ENCODE measurements at regions not wholly inside any gene's neighbourhood (a gene's known extent, or its start where the extent isn't known, plus 50 kb on each side); places are given as distances from the start of the nearest gene placed in this dataset.
"Not testable (repeated sequence)": the region's sequence is repeated elsewhere in the genome, so short reads cannot be mapped to it uniquely, and the experiment has no call there.

DNA sequence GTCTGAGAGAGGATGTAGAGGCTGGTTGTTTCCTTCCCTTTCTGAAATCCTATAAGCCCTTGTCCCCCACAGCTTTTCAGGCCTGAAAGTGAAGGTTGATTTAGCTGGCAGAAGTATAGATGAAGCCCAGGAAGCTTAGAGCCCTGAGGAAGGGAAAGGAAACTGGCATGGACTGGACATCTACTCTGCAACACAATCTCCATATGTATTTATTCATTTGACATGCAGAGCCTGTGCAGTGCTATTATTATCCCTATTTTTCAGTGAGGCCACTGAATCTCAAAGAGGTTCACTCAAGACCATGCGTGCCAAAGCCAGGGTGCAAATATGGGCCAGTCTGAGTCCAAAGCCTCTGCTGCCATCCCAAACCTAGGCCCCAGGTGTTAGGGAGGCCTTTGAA, 78.5 kb upstream of the KCND3 start:
- H3K4me3 Mint-ChIP-seq: no peak overlapping the region
- DNase-seq (no peak), ATAC-seq (replicated peaks) (no peak)
- H3K9me3 Mint-ChIP-seq: peaks cover 0 to 2% of the 10 kb centered on the region in 2 donors
- peaks cover 2 to 11% of the 10 kb centered on the region in 2 donors for H3K4me1 Mint-ChIP-seq
- no peak overlapping the region for H3K27ac Mint-ChIP-seq
- H3K36me3 Mint-ChIP-seq: no peaks in the 10 kb centered on the region
- H3K27me3 Mint-ChIP-seq: peaks cover 29 to 53% of the 10 kb centered on the region in 2 donors

- no peak for ATAC-seq (replicated peaks)
- Mint-ChIP-seq H3K27ac (no peak overlapping the region), H3K4me1 (no peaks in the 10 kb centered on the region), H3K4me3 (no peak overlapping the region), H3K27me3 (peaks cover 19 to 39% of the 10 kb centered on the region in 2 donors), H3K36me3 (no peaks in the 10 kb centered on the region), H3K9me3 (peaks cover 3 to 4% of the 10 kb centered on the region in 2 donors)
- DNase-seq: no peak
Observed at GRCh38 chr1:112070677-112071076, 81.2 kb upstream of the KCND3 start.

DNA sequence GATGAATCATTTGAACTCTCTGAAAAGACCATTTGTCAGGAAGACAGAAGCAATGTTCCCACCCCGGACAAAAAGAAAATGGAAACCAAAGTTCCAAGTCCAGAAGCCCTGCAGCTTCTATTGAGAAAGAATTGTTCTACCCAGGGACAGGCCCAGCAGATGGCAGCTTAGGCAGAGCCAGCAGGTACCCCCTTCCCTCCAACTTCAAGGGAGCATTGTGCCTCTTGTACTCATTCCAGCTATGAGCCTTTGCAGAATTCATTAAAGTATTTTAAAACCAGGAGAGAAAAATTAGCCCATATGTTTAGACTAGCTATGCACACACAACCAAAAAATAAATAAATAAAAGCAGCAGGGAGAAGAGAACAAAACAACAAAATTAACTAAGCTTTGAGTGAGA, 85.2 kb upstream of the KCND3 start:
- ATAC-seq (replicated peaks): no peak
- DNase-seq: no peak
- H3K27me3 Mint-ChIP-seq: peaks cover 10 to 17% of the 10 kb centered on the region in 2 donors
- H3K27ac Mint-ChIP-seq: no peak overlapping the region
- H3K9me3 Mint-ChIP-seq: peaks cover 5 to 6% of the 10 kb centered on the region in 2 donors
- H3K36me3 Mint-ChIP-seq: no peaks in the 10 kb centered on the region
- no peaks in the 10 kb centered on the region for H3K4me1 Mint-ChIP-seq
- no peak overlapping the region for H3K4me3 Mint-ChIP-seq

GRCh38 chr1:112075566-112075965, 86.1 kb upstream of the KCND3 start:
- Mint-ChIP-seq H3K4me3 (no peak overlapping the region), H3K27me3 (peaks cover 4 to 16% of the 10 kb centered on the region in 2 donors), H3K9me3 (peaks cover 5 to 6% of the 10 kb centered on the region in 2 donors), H3K4me1 (no peaks in the 10 kb centered on the region), H3K36me3 (no peaks in the 10 kb centered on the region), H3K27ac (no peak overlapping the region)
- no peak for DNase-seq
- no peak for ATAC-seq (replicated peaks)

DNA sequence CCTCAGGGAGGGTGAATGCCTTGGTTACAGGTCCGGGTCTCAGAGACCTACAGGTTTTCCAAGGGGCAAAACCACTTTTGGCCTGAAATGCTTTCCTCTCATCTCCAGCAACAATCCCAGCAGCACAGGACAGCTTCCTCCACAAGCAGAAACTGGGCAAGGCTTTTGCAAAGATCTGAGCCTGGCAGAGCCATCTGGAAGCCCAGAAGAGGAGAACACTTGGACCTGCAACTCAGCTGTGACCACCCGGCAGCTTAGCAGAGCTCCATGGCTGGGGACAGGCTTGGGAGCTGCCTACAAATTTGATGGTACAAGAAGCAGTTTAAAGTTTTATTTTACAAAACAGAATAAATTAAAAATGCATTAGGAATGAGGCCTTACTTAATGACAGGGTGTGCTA, 90.0 kb upstream of the KCND3 start:
- no peak for ATAC-seq (replicated peaks)
- no peaks in the 10 kb centered on the region for H3K4me1 Mint-ChIP-seq

DNA sequence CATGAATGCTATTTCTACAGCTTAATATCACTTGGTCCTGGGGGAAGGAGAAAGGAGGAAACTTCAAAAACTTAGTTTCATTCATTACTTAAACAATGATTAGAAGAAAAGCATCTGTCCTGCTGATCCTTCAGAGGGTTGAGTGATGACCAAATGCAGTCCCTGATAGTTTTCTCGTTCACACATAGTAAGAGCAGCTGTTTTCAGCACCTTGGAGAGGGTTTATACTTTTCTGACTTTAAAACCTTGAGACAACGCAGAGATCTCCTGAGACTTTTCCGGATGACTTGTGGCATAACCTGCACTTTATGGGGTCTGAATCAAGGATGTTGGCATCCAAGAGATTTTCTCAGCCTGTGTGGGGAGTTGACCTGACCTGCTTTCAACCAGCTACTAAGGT, 94.0 kb upstream of the KCND3 start:
- no peaks in the 10 kb centered on the region for H3K9me3 Mint-ChIP-seq
- DNase-seq (no peak), ATAC-seq (replicated peaks) (no peak)
- no peak overlapping the region for H3K27ac Mint-ChIP-seq
- H3K4me3 Mint-ChIP-seq: no peak overlapping the region
- peaks cover 2 to 6% of the 10 kb centered on the region in 2 donors for H3K4me1 Mint-ChIP-seq
- H3K27me3 Mint-ChIP-seq: peaks cover 12 to 32% of the 10 kb centered on the region in 2 donors
- no peaks in the 10 kb centered on the region for H3K36me3 Mint-ChIP-seq

More for the DNA sequence above, 90.0 kb upstream of the KCND3 start:
- no peak for DNase-seq
- H3K9me3 Mint-ChIP-seq: peaks cover 3 to 5% of the 10 kb centered on the region in 2 donors
- no peak overlapping the region for H3K4me3 Mint-ChIP-seq
- peaks cover 8 to 26% of the 10 kb centered on the region in 2 donors for H3K27me3 Mint-ChIP-seq
- H3K36me3 Mint-ChIP-seq: no peaks in the 10 kb centered on the region
- H3K27ac Mint-ChIP-seq: no peak overlapping the region

- ATAC-seq (replicated peaks) (no peak), DNase-seq (no peak)
- Mint-ChIP-seq H3K4me3 (no peak overlapping the region), H3K9me3 (no peaks in the 10 kb centered on the region), H3K4me1 (peaks cover 0 to under 1% of the 10 kb centered on the region in 2 donors), H3K27me3 (peaks cover 25 to 36% of the 10 kb centered on the region in 2 donors), H3K27ac (no peak overlapping the region), H3K36me3 (no peaks in the 10 kb centered on the region)
Observed at GRCh38 chr1:112092656-112093371, 103.3 kb upstream of the KCND3 start.

GRCh38 chr1:112093372-112093694, 103.9 kb upstream of the KCND3 start:
- no peaks in the 10 kb centered on the region for H3K36me3 Mint-ChIP-seq
- peaks cover 26 to 33% of the 10 kb centered on the region in 2 donors for H3K27me3 Mint-ChIP-seq
- no peak overlapping the region for H3K27ac Mint-ChIP-seq
- DNase-seq: no peak
- no peak overlapping the region for H3K4me3 Mint-ChIP-seq
- no peaks in the 10 kb centered on the region for H3K4me1 Mint-ChIP-seq
- no peaks in the 10 kb centered on the region for H3K9me3 Mint-ChIP-seq
- ATAC-seq (replicated peaks): no peak

DNA sequence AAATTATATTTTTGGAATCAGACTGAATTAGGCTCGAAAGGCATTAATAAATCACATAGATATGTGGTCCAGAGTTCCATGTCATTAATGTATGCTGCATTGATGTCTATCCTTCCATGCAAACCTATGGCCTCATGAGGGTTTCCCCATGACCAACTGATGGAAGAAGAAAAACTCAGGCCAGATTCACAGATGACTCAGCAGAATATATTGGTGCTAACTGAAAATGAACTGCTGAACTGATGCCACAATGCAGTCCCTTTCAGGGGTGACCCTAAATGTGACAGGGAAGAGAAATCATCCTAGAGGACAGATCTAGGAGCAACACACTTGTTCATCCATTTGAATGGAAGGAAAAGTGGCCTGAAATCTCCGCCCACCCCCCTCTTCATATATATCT, 110.5 kb upstream of the KCND3 start:
- Mint-ChIP-seq H3K4me3 (no peak overlapping the region), H3K4me1 (no peaks in the 10 kb centered on the region), H3K27me3 (peaks cover 8 to 19% of the 10 kb centered on the region in 2 donors), H3K27ac (no peak overlapping the region), H3K9me3 (no peaks in the 10 kb centered on the region), H3K36me3 (no peaks in the 10 kb centered on the region)
- DNase-seq (no peak), ATAC-seq (replicated peaks) (no peak)

- peaks cover 10 to 36% of the 10 kb centered on the region in 2 donors for H3K27me3 Mint-ChIP-seq
- H3K27ac Mint-ChIP-seq: no peak overlapping the region
- H3K4me3 Mint-ChIP-seq: no peak overlapping the region
- DNase-seq (no peak), ATAC-seq (replicated peaks) (no peak)
- H3K9me3 Mint-ChIP-seq: peaks cover 3 to 6% of the 10 kb centered on the region in 2 donors
- no peaks in the 10 kb centered on the region for H3K36me3 Mint-ChIP-seq
- H3K4me1 Mint-ChIP-seq: no peaks in the 10 kb centered on the region
Observed at GRCh38 chr1:112105557-112105956, 116.1 kb upstream of the KCND3 start.

DNA sequence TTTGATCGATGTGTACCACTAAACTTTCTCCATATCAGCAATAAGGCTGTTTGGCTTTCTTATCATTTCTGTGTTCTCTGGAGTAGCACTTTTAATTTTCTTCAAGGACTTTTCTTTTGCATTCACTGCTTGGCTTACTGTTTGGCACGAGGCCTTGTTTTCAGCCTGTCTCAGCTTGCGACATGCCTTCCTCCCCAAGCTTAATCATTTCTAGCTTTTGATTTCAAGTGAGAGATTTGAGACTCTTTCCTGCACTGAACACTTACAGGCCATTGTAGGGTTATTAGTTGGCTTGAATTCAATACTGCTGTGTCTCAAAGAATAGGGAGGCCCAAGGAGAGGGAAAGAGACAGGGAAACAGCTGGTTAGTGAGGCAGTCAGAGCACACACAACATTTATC, 120.6 kb upstream of the KCND3 start:
- Mint-ChIP-seq H3K9me3 (peaks cover 3 to 9% of the 10 kb centered on the region in 2 donors), H3K4me3 (no peak overlapping the region), H3K27me3 (peaks cover 27 to 34% of the 10 kb centered on the region in 2 donors), H3K36me3 (no peaks in the 10 kb centered on the region), H3K4me1 (peaks cover 0 to 6% of the 10 kb centered on the region in 2 donors), H3K27ac (no peak overlapping the region)
- DNase-seq: no peak
- no peak for ATAC-seq (replicated peaks)

DNA sequence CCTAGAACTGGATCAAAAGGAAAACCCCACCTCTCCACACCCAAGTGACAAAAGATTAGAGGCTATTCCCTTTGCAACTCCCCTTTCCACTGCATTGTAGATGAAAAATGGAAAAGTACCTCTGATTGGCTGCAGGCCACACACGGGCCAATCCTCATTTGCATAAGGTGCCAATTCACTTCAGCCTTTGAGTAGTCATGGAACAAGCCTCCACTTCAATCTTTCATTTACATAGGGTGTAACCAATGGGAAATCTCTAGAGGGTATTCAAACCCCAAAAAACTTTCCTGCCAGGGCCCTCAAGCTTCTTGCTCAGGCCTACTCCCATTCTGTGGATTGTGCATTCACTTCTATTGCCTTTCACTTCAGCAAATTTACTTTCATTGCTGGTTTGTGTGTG, 122.3 kb upstream of the KCND3 start:
- Mint-ChIP-seq H3K9me3 (peaks cover 0 to 5% of the 10 kb centered on the region in 2 donors), H3K36me3 (no peaks in the 10 kb centered on the region), H3K4me1 (peaks cover 0 to 6% of the 10 kb centered on the region in 2 donors), H3K4me3 (no peak overlapping the region), H3K27ac (no peak overlapping the region), H3K27me3 (peaks cover 28 to 38% of the 10 kb centered on the region in 2 donors)
- DNase-seq (no peak), ATAC-seq (replicated peaks) (no peak)

- ATAC-seq (replicated peaks) (no peak), DNase-seq (no peak)
- Mint-ChIP-seq H3K36me3 (no peaks in the 10 kb centered on the region), H3K27me3 (peaks cover 28 to 37% of the 10 kb centered on the region in 2 donors), H3K4me3 (no peak overlapping the region), H3K4me1 (peaks cover 0 to 6% of the 10 kb centered on the region in 2 donors), H3K9me3 (peaks cover 0 to 3% of the 10 kb centered on the region in 2 donors), H3K27ac (no peak overlapping the region)
Observed at GRCh38 chr1:112114540-112114939, 125.1 kb upstream of the KCND3 start.

DNA sequence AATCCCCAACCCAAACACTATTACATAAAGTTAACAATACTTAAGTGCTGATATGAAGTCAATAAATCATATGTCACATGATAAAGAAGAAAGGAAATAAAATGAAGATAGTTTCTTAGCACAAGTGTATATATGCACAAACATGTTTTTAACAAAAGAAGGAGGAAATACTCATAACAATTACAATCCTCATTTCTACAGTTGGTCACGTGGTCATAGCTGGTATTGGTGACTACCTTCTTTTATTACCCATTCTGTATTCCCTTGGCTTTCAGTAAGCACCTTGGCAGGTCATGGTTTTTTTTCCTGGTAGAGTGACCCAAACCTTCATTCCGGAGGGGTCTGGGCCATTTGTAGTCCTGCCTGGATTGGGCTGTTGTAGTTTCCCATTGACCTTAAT, 137.1 kb upstream of the KCND3 start:
- no peak for ATAC-seq (replicated peaks)
- no peaks in the 10 kb centered on the region for H3K36me3 Mint-ChIP-seq
- no peak overlapping the region for H3K27ac Mint-ChIP-seq
- no peaks in the 10 kb centered on the region for H3K27me3 Mint-ChIP-seq
- DNase-seq: no peak
- H3K4me1 Mint-ChIP-seq: no peaks in the 10 kb centered on the region
- no peak overlapping the region for H3K4me3 Mint-ChIP-seq
- peaks cover 0 to 1% of the 10 kb centered on the region in 2 donors for H3K9me3 Mint-ChIP-seq

GRCh38 chr1:112127606-112128005, 138.1 kb upstream of the KCND3 start:
- not testable (repeated sequence) for ATAC-seq (replicated peaks); H3K36me3 Mint-ChIP-seq; DNase-seq; H3K27ac Mint-ChIP-seq; H3K4me1 Mint-ChIP-seq; H3K4me3 Mint-ChIP-seq; H3K27me3 Mint-ChIP-seq; H3K9me3 Mint-ChIP-seq

Data from stimulated activated naive B cell treated with anti-CD40 and anti-IgM and Interleukin-4, amounts not matched to agents 10 μg/mL and 1 μg/mL and 100 μg/mL, for 72 hours (primary cell).